ENCODE measurements at regions not wholly inside any gene's neighbourhood (a gene's known extent, or its start where the extent isn't known, plus 50 kb on each side); places are given as distances from the start of the nearest gene placed in this dataset.

DNA sequence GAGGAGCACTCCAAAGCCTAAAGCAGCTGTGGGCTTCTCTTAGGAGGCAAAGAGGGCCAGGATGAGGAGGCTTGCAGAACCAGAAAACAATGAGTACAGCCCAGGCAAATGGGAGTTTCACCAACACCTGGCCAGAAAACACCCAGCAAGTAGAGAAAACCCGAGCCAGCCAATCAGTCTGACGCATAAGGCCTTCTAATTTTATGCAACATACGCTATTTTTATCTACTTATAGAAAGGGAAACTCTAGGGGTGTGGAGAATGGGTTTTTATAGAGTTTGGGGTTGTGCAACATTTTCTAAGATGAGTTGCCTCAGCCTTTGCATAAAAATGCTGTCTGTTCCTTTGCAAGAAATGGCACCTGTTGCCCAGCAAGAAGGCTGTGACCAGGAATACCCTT, 529.0 kb upstream of the CDH5 start:
- H3K79me1 ChIP-seq (ENCODE audit: low read depth in 1 of 2, low read length in 2 of 2) = no peaks in the 10 kb centered on the region
- H4K91ac ChIP-seq (ENCODE audit: insufficient read depth, low read depth, low read length) = no peak overlapping the region
- H3K4ac ChIP-seq (ENCODE audit: low read depth, low read length) = no peak overlapping the region
- TF ChIP-seq, protein P1, sequence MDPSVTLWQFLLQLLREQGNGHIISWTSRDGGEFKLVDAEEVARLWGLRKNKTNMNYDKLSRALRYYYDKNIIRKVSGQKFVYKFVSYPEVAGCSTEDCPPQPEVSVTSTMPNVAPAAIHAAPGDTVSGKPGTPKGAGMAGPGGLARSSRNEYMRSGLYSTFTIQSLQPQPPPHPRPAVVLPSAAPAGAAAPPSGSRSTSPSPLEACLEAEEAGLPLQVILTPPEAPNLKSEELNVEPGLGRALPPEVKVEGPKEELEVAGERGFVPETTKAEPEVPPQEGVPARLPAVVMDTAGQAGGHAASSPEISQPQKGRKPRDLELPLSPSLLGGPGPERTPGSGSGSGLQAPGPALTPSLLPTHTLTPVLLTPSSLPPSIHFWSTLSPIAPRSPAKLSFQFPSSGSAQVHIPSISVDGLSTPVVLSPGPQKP (IDR thresholded peaks at IDR 0.05; ENCODE audit: borderline replicate concordance, low read depth, low read length) = no peak
- TF ChIP-seq RFX5 (IDR thresholded peaks at IDR 0.05; ENCODE audit: low read depth, low read length) (no peak), MAZ (IDR thresholded peaks at IDR 0.05; ENCODE audit: borderline replicate concordance, low read depth, low read length) (no peak), POLR2A (IDR thresholded peaks at IDR 0.05; ENCODE audit: low read depth, low read length) (no peak), NFE2L2 (IDR thresholded peaks at IDR 0.05; ENCODE audit: low read depth, low read length) (no peak), RCOR1 (IDR thresholded peaks at IDR 0.05; ENCODE audit: insufficient replicate concordance, low read length) (no peak), BHLHE40 (IDR thresholded peaks at IDR 0.05; ENCODE audit: low read depth, low read length) (no peak), FOS (IDR thresholded peaks at IDR 0.05; ENCODE audit: low read depth, low read length) (no peak), MAFK (IDR thresholded peaks at IDR 0.05; ENCODE audit: low read depth, low read length) (no peak), CEBPB (IDR thresholded peaks at IDR 0.05; ENCODE audit: low read depth, low read length) (no peak), RAD21 (IDR thresholded peaks at IDR 0.05; ENCODE audit: low read length) (no peak)
- TF ChIP-seq, protein P2, sequence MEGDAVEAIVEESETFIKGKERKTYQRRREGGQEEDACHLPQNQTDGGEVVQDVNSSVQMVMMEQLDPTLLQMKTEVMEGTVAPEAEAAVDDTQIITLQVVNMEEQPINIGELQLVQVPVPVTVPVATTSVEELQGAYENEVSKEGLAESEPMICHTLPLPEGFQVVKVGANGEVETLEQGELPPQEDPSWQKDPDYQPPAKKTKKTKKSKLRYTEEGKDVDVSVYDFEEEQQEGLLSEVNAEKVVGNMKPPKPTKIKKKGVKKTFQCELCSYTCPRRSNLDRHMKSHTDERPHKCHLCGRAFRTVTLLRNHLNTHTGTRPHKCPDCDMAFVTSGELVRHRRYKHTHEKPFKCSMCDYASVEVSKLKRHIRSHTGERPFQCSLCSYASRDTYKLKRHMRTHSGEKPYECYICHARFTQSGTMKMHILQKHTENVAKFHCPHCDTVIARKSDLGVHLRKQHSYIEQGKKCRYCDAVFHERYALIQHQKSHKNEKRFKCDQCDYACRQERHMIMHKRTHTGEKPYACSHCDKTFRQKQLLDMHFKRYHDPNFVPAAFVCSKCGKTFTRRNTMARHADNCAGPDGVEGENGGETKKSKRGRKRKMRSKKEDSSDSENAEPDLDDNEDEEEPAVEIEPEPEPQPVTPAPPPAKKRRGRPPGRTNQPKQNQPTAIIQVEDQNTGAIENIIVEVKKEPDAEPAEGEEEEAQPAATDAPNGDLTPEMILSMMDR (conservative IDR thresholded peaks at IDR 0.05; ENCODE audit: low read depth, low read length) = no peak
- no peak overlapping the region for H3K56ac ChIP-seq (ENCODE audit: extremely low read depth, insufficient read depth, low read length)
- ATAC-seq (ENCODE audit: low read depth) (no peak), DNase-seq (no peak)
- H2AK9ac ChIP-seq (replicated peaks; ENCODE audit: low read depth, low read length, poor library complexity) = no peak overlapping the region
- H4K8ac ChIP-seq (ENCODE audit: low read depth in 2 of 2, low read length in 2 of 2) = no peak overlapping the region
- no peak overlapping the region for H2AFZ ChIP-seq (replicated peaks; ENCODE audit: low read length, poor library complexity)
- H2BK120ac ChIP-seq (ENCODE audit: low read depth, low read length) = no peak overlapping the region
- H3K27ac ChIP-seq (ENCODE audit: insufficient read depth, low read length) = no peak overlapping the region
- H3K36me3 ChIP-seq (ENCODE audit: control insufficient read depth, insufficient read depth, low read length) = no peaks in the 10 kb centered on the region
- no peak overlapping the region for H2BK20ac ChIP-seq (ENCODE audit: low read depth, low read length)
- H4K5ac ChIP-seq (ENCODE audit: low read depth, low read length) = no peak overlapping the region
- POLR2A ChIA-PET (ENCODE audit: unreplicated experiment) = no interaction called here
- intact Hi-C loops (cut with micrococcal nuclease) = no loop called here
- BruUV-seq (replicated peaks) = no TSS peak
- in situ Hi-C loops (cut with MboI; ENCODE audit: low sequenced_read_pairs) = no loop called here
- CTCF ChIA-PET = no interaction called here
- no peak overlapping the region for H3K9ac ChIP-seq (ENCODE audit: low read depth, low read length)
- dilution Hi-C loops (cut with HindIII; ENCODE audit: low sequenced_read_pairs, unreplicated experiment) = no loop called here
- H3K9me1 ChIP-seq (ENCODE audit: insufficient read depth, low read length) = no peaks in the 10 kb centered on the region
- no peak overlapping the region for H3K4me3 ChIP-seq (ENCODE audit: insufficient read depth, low read depth, low read length)
- H3K18ac ChIP-seq (ENCODE audit: low read depth, low read length) = no peak overlapping the region
- no peaks in the 10 kb centered on the region for H4K20me1 ChIP-seq (ENCODE audit: insufficient read depth, low read length)
- no peak overlapping the region for H2AK5ac ChIP-seq (ENCODE audit: low read depth, low read length)
- peaks cover 4% of the 10 kb centered on the region; the same call in 1 of the 2 replicates for H3K27me3 ChIP-seq (ENCODE audit: control insufficient read depth, insufficient read depth, low read length)
- H3K4me2 ChIP-seq (ENCODE audit: low read depth, low read length) = no peak overlapping the region
- no peak overlapping the region for H3K23ac ChIP-seq (ENCODE audit: low read depth, low read length)
- no peaks in the 10 kb centered on the region; the same call in 1 of the 2 replicates for H3K4me1 ChIP-seq (ENCODE audit: control insufficient read depth, insufficient read depth, low read length)
- 60% methylated on average over 1 of the region's 3 CpGs; no CpG with 5 or more reads in 1 of the 2 experiments for WGBS, 2 experiments (ENCODE audit: extremely low coverage in 2 of 2, insufficient read length in 1 of 2)
- no peak overlapping the region for H2BK15ac ChIP-seq (ENCODE audit: low read depth, low read length)
- H2BK5ac ChIP-seq (ENCODE audit: low read depth, low read length, poor library complexity, severe bottlenecking) = no peak overlapping the region
- no peaks in the 10 kb centered on the region for H3K9me3 ChIP-seq (ENCODE audit: control insufficient read depth, insufficient read depth, low read length)
- no peak overlapping the region for H3K14ac ChIP-seq (replicated peaks; ENCODE audit: low read depth, low read length)
